HEK293 (cell line): ENCODE measurements at regions not wholly inside any gene's neighbourhood (a gene's known extent, or its start where the extent isn't known, plus 50 kb on each side); places are given as distances from the start of the nearest gene placed in this dataset.

Experiments
- CTCF ChIA-PET: fragments of 350-600 bp; formaldehyde crosslinking; extraction: SDS; loops from one replicate; lab custom pipeline; 2021; ENCODE audit warnings: antibody characterized with exemption; lab: Yijun Ruan, JAX
- POLR2A ChIA-PET: fragments of 300-600 bp; formaldehyde crosslinking; extraction: SDS; loops from one replicate; lab custom pipeline; 2020; ENCODE audit warnings: antibody characterized with exemption, inconsistent platforms; lab: Yijun Ruan, JAX
- H3K27ac ChIP-seq: fragments of 200-500 bp; sonication (Bioruptor generic); 2 replicates; pipeline ENCODE4 v1.5.1; 2014; ENCODE audit warnings: low read depth, low read length, control low read depth, inconsistent platforms; ENCODE audit errors: extremely low read depth
- H3K36me3 ChIP-seq, 2 experiments: fragments of 200-500 bp in 1 of 2; sonication (Bioruptor generic) in 1 of 2; 1 replicate in 1 of 2; 2 replicates in 1 of 2; pipeline ENCODE4 v1.5.1; 2014 to 2017; ENCODE audit warnings: inconsistent platforms in 2 of 2, low read length in 2 of 2; ENCODE audit not compliant: control insufficient read depth in 2 of 2, insufficient read depth in 1 of 2
- H3K4me1 ChIP-seq: fragments of 200-500 bp; sonication (Bioruptor generic); 2 replicates; pipeline ENCODE4 v1.5.1; 2014; ENCODE audit warnings: mild to moderate bottlenecking, low read length, inconsistent platforms; ENCODE audit not compliant: control insufficient read depth, insufficient read depth
- H3K4me3 ChIP-seq: 2 replicates; pipeline ENCODE4 v1.5.1; 2011; ENCODE audit warnings: low read depth, mild to moderate bottlenecking, control low read depth, low read length, moderate library complexity
- H3K9me3 ChIP-seq: fragments of 200-500 bp; sonication (Bioruptor generic); 2 replicates; pipeline ENCODE4 v1.5.1; 2014; ENCODE audit warnings: low read depth, low read length, inconsistent platforms; ENCODE audit not compliant: control insufficient read depth, insufficient read depth
- ATF2 ChIP-seq: fragments of 450-650 bp; formaldehyde crosslinking; IDR thresholded peaks from 2 replicates; pipeline ENCODE4 v1.5.1; 2016; ENCODE audit warnings: missing biosample characterization, missing genetic modification characterization, low read depth
- CTCF ChIP-seq: fragments of 450-650 bp; formaldehyde crosslinking; IDR thresholded peaks from 2 replicates; pipeline ENCODE4 v1.5.1; 2016; ENCODE audit warnings: missing biosample characterization, missing genetic modification characterization
- FEZF1 ChIP-seq: fragments of 450-650 bp; formaldehyde crosslinking; IDR thresholded peaks from 2 replicates; pipeline ENCODE4 v1.5.1; 2016; ENCODE audit warnings: missing biosample characterization, missing genetic modification characterization
- HOXD13 ChIP-seq: sonication (generic); formaldehyde crosslinking; IDR thresholded peaks from 2 replicates; pipeline ENCODE4 v1.8.0; 2022; ENCODE audit warnings: missing genetic modification reagents, borderline replicate concordance
- SP2 ChIP-seq: fragments of 450-650 bp; formaldehyde crosslinking; IDR thresholded peaks from 2 replicates; pipeline ENCODE4 v1.5.1; 2016; ENCODE audit warnings: missing biosample characterization, missing genetic modification characterization
- ZFP3 ChIP-seq: fragments of 450-650 bp; formaldehyde crosslinking; IDR thresholded peaks from 2 replicates; pipeline ENCODE4 v1.5.1; 2016; ENCODE audit warnings: low read depth, missing biosample characterization, missing genetic modification characterization
- ZFP37 ChIP-seq: fragments of 450-650 bp; formaldehyde crosslinking; IDR thresholded peaks from 2 replicates; pipeline ENCODE4 v1.5.1; 2016; ENCODE audit warnings: missing biosample characterization, missing genetic modification characterization
- ZNF132 ChIP-seq: fragments of 450-650 bp; formaldehyde crosslinking; IDR thresholded peaks from 2 replicates; pipeline ENCODE4 v1.5.1; 2017; ENCODE audit warnings: missing biosample characterization, missing genetic modification characterization, borderline replicate concordance
- ZNF404 ChIP-seq: fragments of 450-650 bp; formaldehyde crosslinking; IDR thresholded peaks from 2 replicates; pipeline ENCODE4 v1.5.1; 2017; ENCODE audit warnings: missing biosample characterization, missing genetic modification characterization
- ZNF513 ChIP-seq: fragments of 450-650 bp; IDR thresholded peaks from 2 replicates; pipeline ENCODE4 v1.5.1; 2018; ENCODE audit warnings: missing biosample characterization, missing genetic modification characterization
- ZNF610 ChIP-seq: fragments of 450-650 bp; formaldehyde crosslinking; IDR thresholded peaks from 2 replicates; pipeline ENCODE4 v1.5.1; 2016; ENCODE audit warnings: missing biosample characterization, missing genetic modification characterization, borderline replicate concordance
- ZNF701 ChIP-seq: fragments of 450-650 bp; formaldehyde crosslinking; IDR thresholded peaks from 2 replicates; pipeline ENCODE4 v1.5.1; 2016; ENCODE audit warnings: missing biosample characterization, missing genetic modification characterization
- ZNF768 ChIP-seq: fragments of 450-650 bp; formaldehyde crosslinking; IDR thresholded peaks from 2 replicates; pipeline ENCODE4 v1.5.1; 2018; ENCODE audit warnings: missing biosample characterization, mild to moderate bottlenecking, missing genetic modification characterization
- TF ChIP-seq, protein P1 (sequence below): fragments of 450-650 bp; formaldehyde crosslinking; IDR thresholded peaks from 2 replicates; pipeline ENCODE4 v1.5.1; 2016; ENCODE audit warnings: missing biosample characterization, missing genetic modification characterization
- TF ChIP-seq, protein P2 (sequence below): fragments of 450-650 bp; formaldehyde crosslinking; IDR thresholded peaks from 2 replicates; pipeline ENCODE4 v1.5.1; 2016; ENCODE audit warnings: missing biosample characterization, missing genetic modification characterization
- TF ChIP-seq, protein P3 (sequence below): fragments of 450-650 bp; formaldehyde crosslinking; IDR thresholded peaks from 2 replicates; pipeline ENCODE4 v1.5.1; 2016; ENCODE audit warnings: missing biosample characterization, missing genetic modification characterization
- TF ChIP-seq, protein P4 (sequence below): fragments of 450-650 bp; formaldehyde crosslinking; IDR thresholded peaks from 2 replicates; pipeline ENCODE4 v1.5.1; 2017; ENCODE audit warnings: missing biosample characterization, missing genetic modification characterization
- TF ChIP-seq, protein P5 (sequence below): fragments of 450-650 bp; formaldehyde crosslinking; IDR thresholded peaks from 2 replicates; pipeline ENCODE4 v1.5.1; 2016; ENCODE audit warnings: missing biosample characterization, missing genetic modification characterization, borderline replicate concordance

- H3K4me1 ChIP-seq, result peaks cover 13% of the 10 kb centered on the region
- H3K27ac ChIP-seq, result no peak overlapping the region
- no peak overlapping the region for H3K4me3 ChIP-seq
- CTCF ChIA-PET, result interaction anchor here (0.6 to 1.0 kb wide), 2 partner anchors 55 to 1723 kb away, joined by 3 to 6 read pairs; no protein-coding TSS in a partner anchor
- POLR2A ChIA-PET, result no interaction called here
- H3K36me3 ChIP-seq, result no peaks in the 10 kb centered on the region
- no peaks in the 10 kb centered on the region for H3K9me3 ChIP-seq
- TF ChIP-seq, protein P1, sequence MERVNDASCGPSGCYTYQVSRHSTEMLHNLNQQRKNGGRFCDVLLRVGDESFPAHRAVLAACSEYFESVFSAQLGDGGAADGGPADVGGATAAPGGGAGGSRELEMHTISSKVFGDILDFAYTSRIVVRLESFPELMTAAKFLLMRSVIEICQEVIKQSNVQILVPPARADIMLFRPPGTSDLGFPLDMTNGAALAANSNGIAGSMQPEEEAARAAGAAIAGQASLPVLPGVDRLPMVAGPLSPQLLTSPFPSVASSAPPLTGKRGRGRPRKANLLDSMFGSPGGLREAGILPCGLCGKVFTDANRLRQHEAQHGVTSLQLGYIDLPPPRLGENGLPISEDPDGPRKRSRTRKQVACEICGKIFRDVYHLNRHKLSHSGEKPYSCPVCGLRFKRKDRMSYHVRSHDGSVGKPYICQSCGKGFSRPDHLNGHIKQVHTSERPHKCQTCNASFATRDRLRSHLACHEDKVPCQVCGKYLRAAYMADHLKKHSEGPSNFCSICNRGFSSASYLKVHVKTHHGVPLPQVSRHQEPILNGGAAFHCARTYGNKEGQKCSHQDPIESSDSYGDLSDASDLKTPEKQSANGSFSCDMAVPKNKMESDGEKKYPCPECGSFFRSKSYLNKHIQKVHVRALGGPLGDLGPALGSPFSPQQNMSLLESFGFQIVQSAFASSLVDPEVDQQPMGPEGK (tag by site-specific recombination), result no peak
- no peak for TF ChIP-seq CTCF (tag by site-specific recombination)
- no peak for TF ChIP-seq ZFP3 (tag by site-specific recombination)
- TF ChIP-seq ZNF513, result no peak
- TF ChIP-seq, protein P2, sequence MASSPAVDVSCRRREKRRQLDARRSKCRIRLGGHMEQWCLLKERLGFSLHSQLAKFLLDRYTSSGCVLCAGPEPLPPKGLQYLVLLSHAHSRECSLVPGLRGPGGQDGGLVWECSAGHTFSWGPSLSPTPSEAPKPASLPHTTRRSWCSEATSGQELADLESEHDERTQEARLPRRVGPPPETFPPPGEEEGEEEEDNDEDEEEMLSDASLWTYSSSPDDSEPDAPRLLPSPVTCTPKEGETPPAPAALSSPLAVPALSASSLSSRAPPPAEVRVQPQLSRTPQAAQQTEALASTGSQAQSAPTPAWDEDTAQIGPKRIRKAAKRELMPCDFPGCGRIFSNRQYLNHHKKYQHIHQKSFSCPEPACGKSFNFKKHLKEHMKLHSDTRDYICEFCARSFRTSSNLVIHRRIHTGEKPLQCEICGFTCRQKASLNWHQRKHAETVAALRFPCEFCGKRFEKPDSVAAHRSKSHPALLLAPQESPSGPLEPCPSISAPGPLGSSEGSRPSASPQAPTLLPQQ (tag by site-specific recombination), result peak; percentile 63; the same call in 1 of the 2 replicates
- TF ChIP-seq, protein P3, sequence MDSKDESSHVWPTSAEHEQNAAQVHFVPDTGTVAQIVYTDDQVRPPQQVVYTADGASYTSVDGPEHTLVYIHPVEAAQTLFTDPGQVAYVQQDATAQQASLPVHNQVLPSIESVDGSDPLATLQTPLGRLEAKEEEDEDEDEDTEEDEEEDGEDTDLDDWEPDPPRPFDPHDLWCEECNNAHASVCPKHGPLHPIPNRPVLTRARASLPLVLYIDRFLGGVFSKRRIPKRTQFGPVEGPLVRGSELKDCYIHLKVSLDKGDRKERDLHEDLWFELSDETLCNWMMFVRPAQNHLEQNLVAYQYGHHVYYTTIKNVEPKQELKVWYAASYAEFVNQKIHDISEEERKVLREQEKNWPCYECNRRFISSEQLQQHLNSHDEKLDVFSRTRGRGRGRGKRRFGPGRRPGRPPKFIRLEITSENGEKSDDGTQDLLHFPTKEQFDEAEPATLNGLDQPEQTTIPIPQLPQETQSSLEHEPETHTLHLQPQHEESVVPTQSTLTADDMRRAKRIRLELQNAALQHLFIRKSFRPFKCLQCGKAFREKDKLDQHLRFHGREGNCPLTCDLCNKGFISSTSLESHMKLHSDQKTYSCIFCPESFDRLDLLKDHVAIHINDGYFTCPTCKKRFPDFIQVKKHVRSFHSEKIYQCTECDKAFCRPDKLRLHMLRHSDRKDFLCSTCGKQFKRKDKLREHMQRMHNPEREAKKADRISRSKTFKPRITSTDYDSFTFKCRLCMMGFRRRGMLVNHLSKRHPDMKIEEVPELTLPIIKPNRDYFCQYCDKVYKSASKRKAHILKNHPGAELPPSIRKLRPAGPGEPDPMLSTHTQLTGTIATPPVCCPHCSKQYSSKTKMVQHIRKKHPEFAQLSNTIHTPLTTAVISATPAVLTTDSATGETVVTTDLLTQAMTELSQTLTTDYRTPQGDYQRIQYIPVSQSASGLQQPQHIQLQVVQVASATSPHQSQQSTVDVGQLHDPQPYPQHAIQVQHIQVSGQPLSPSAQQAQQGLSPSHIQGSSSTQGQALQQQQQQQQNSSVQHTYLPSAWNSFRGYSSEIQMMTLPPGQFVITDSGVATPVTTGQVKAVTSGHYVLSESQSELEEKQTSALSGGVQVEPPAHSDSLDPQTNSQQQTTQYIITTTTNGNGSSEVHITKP (tag by site-specific recombination), result 0 out of 2 replicates have a peak, but pooled peaks have one; percentile 5
- TF ChIP-seq, protein P4, sequence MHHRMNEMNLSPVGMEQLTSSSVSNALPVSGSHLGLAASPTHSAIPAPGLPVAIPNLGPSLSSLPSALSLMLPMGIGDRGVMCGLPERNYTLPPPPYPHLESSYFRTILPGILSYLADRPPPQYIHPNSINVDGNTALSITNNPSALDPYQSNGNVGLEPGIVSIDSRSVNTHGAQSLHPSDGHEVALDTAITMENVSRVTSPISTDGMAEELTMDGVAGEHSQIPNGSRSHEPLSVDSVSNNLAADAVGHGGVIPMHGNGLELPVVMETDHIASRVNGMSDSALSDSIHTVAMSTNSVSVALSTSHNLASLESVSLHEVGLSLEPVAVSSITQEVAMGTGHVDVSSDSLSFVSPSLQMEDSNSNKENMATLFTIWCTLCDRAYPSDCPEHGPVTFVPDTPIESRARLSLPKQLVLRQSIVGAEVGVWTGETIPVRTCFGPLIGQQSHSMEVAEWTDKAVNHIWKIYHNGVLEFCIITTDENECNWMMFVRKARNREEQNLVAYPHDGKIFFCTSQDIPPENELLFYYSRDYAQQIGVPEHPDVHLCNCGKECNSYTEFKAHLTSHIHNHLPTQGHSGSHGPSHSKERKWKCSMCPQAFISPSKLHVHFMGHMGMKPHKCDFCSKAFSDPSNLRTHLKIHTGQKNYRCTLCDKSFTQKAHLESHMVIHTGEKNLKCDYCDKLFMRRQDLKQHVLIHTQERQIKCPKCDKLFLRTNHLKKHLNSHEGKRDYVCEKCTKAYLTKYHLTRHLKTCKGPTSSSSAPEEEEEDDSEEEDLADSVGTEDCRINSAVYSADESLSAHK (tag by site-specific recombination), result no peak
- no peak for TF ChIP-seq ZNF768 (tag by site-specific recombination)
- no peak for TF ChIP-seq ZNF132 (tag by site-specific recombination)
- TF ChIP-seq ZNF404 (tag by site-specific recombination), result no peak
- TF ChIP-seq, protein P5, sequence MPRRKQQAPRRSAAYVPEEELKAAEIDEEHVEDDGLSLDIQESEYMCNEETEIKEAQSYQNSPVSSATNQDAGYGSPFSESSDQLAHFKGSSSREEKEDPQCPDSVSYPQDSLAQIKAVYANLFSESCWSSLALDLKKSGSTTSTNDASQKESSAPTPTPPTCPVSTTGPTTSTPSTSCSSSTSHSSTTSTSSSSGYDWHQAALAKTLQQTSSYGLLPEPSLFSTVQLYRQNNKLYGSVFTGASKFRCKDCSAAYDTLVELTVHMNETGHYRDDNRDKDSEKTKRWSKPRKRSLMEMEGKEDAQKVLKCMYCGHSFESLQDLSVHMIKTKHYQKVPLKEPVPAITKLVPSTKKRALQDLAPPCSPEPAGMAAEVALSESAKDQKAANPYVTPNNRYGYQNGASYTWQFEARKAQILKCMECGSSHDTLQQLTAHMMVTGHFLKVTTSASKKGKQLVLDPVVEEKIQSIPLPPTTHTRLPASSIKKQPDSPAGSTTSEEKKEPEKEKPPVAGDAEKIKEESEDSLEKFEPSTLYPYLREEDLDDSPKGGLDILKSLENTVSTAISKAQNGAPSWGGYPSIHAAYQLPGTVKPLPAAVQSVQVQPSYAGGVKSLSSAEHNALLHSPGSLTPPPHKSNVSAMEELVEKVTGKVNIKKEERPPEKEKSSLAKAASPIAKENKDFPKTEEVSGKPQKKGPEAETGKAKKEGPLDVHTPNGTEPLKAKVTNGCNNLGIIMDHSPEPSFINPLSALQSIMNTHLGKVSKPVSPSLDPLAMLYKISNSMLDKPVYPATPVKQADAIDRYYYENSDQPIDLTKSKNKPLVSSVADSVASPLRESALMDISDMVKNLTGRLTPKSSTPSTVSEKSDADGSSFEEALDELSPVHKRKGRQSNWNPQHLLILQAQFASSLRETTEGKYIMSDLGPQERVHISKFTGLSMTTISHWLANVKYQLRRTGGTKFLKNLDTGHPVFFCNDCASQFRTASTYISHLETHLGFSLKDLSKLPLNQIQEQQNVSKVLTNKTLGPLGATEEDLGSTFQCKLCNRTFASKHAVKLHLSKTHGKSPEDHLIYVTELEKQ (tag by site-specific recombination), result peak; percentile 64; the same call in 1 of the 2 replicates
- no peak for TF ChIP-seq HOXD13 (CRISPR knock-in tag)
- TF ChIP-seq FEZF1 (tag by site-specific recombination), result peak; percentile 67
- no peak for TF ChIP-seq ZNF701 (tag by site-specific recombination)
- TF ChIP-seq SP2 (tag by site-specific recombination), result no peak
- no peak for TF ChIP-seq ZFP37 (tag by site-specific recombination)
- no peak for TF ChIP-seq ZNF610 (tag by site-specific recombination)
- peak; percentile 33; the same call in 1 of the 2 replicates for TF ChIP-seq ATF2
These were observed 51.4 kb upstream of the IGF1R start for GRCh38 chr15:98596885-98597392.
